Ishikawa (cell line): ENCODE measurements at regions not wholly inside any gene's neighbourhood (a gene's known extent, or its start where the extent isn't known, plus 50 kb on each side); places are given as distances from the start of the nearest gene placed in this dataset.

Experiments
- CEBPB ChIP-seq: IDR thresholded peaks from 2 replicates; pipeline ENCODE4 v1.6.1; 2012
- CREB1 ChIP-seq: IDR thresholded peaks from 2 replicates; pipeline ENCODE4 v1.6.1; 2012; ENCODE audit warnings: low read depth
- EGR1 ChIP-seq: IDR thresholded peaks from 2 replicates; pipeline ENCODE4 v1.6.1; 2012
- EP300 ChIP-seq: IDR thresholded peaks from 2 replicates; pipeline ENCODE4 v1.6.1; 2012; ENCODE audit warnings: borderline replicate concordance
- FOXM1 ChIP-seq: IDR thresholded peaks from 2 replicates; pipeline ENCODE4 v1.6.1; 2012; ENCODE audit warnings: low read depth, borderline replicate concordance
- MAX ChIP-seq: IDR thresholded peaks from 2 replicates; pipeline ENCODE4 v1.6.1; 2012
- NFIC ChIP-seq: IDR thresholded peaks from 2 replicates; pipeline ENCODE4 v1.6.1; 2012
- RAD21 ChIP-seq: IDR thresholded peaks from 2 replicates; pipeline ENCODE4 v1.6.1; 2012; ENCODE audit warnings: low read depth
- REST ChIP-seq: IDR thresholded peaks from 2 replicates; pipeline ENCODE4 v1.6.1; 2012; ENCODE audit warnings: low read depth, mild to moderate bottlenecking
- TAF1 ChIP-seq: IDR thresholded peaks from 2 replicates; pipeline ENCODE4 v1.6.1; 2012; ENCODE audit warnings: low read depth, mild to moderate bottlenecking
- TCF12 ChIP-seq: IDR thresholded peaks from 2 replicates; pipeline ENCODE4 v1.6.1; 2012; ENCODE audit warnings: low read depth
- TEAD4 ChIP-seq: IDR thresholded peaks from 2 replicates; pipeline ENCODE4 v1.6.1; 2012
- USF1 ChIP-seq: IDR thresholded peaks from 2 replicates; pipeline ENCODE4 v1.6.1; 2012
- YY1 ChIP-seq: IDR thresholded peaks from 2 replicates; pipeline ENCODE4 v1.6.1; 2012; ENCODE audit warnings: low read depth
- ZBTB7A ChIP-seq: IDR thresholded peaks from 2 replicates; pipeline ENCODE4 v1.6.1; 2012; ENCODE audit warnings: low read depth

GRCh38 chr5:2507611-2508010 lies 243.9 kb downstream of the IRX2 start:
- no peak for TF ChIP-seq TAF1
- TF ChIP-seq NFIC: no peak
- no peak for TF ChIP-seq CREB1

- no peak for TF ChIP-seq USF1
These were observed 244.9 kb downstream of the IRX2 start for GRCh38 chr5:2506603-2507002.

- TF ChIP-seq CEBPB (no peak), YY1 (no peak), EP300 (no peak)
These were observed 246.3 kb downstream of the IRX2 start for GRCh38 chr5:2505217-2505616.

- no peak for TF ChIP-seq EGR1
- TF ChIP-seq NFIC: no peak
- no peak for TF ChIP-seq ZBTB7A
- TF ChIP-seq YY1: no peak
- TF ChIP-seq CEBPB: no peak
- no peak for TF ChIP-seq TAF1
- no peak for TF ChIP-seq TEAD4
- TF ChIP-seq RAD21: no peak
- no peak for TF ChIP-seq MAX
- TF ChIP-seq FOXM1: no peak
- TF ChIP-seq TCF12: no peak
These were observed 248.4 kb downstream of the IRX2 start for GRCh38 chr5:2502970-2503594.

GRCh38 chr5:2499917-2500316 lies 251.6 kb downstream of the IRX2 start:
- no peak for TF ChIP-seq REST
- no peak for TF ChIP-seq CREB1
- no peak for TF ChIP-seq NFIC

GRCh38 chr5:2496891-2497290 lies 254.6 kb downstream of the IRX2 start:
- no peak for TF ChIP-seq USF1
- no peak for TF ChIP-seq YY1
- TF ChIP-seq NFIC: no peak
- no peak for TF ChIP-seq EP300

GRCh38 chr5:2496126-2496525 lies 255.4 kb downstream of the IRX2 start:
- no peak for TF ChIP-seq MAX
- TF ChIP-seq EGR1: no peak
- no peak for TF ChIP-seq CREB1
- TF ChIP-seq TAF1: no peak
- no peak for TF ChIP-seq TCF12
- no peak for TF ChIP-seq TEAD4
- TF ChIP-seq EP300: no peak
- no peak for TF ChIP-seq USF1
- TF ChIP-seq CEBPB: no peak
- TF ChIP-seq YY1: no peak
- TF ChIP-seq ZBTB7A: no peak
- no peak for TF ChIP-seq RAD21
- no peak for TF ChIP-seq FOXM1
- TF ChIP-seq NFIC: no peak

- TF ChIP-seq NFIC (no peak), TAF1 (no peak), YY1 (no peak), CREB1 (no peak), TEAD4 (no peak), EP300 (no peak), EGR1 (no peak), FOXM1 (no peak), ZBTB7A (no peak), REST (no peak)
These were observed 258.1 kb downstream of the IRX2 start for GRCh38 chr5:2493356-2493755.
